ENCODE measurements at regions not wholly inside any gene's neighbourhood (a gene's known extent, or its start where the extent isn't known, plus 50 kb on each side); places are given as distances from the start of the nearest gene placed in this dataset.

- TF ChIP-seq, protein P1, sequence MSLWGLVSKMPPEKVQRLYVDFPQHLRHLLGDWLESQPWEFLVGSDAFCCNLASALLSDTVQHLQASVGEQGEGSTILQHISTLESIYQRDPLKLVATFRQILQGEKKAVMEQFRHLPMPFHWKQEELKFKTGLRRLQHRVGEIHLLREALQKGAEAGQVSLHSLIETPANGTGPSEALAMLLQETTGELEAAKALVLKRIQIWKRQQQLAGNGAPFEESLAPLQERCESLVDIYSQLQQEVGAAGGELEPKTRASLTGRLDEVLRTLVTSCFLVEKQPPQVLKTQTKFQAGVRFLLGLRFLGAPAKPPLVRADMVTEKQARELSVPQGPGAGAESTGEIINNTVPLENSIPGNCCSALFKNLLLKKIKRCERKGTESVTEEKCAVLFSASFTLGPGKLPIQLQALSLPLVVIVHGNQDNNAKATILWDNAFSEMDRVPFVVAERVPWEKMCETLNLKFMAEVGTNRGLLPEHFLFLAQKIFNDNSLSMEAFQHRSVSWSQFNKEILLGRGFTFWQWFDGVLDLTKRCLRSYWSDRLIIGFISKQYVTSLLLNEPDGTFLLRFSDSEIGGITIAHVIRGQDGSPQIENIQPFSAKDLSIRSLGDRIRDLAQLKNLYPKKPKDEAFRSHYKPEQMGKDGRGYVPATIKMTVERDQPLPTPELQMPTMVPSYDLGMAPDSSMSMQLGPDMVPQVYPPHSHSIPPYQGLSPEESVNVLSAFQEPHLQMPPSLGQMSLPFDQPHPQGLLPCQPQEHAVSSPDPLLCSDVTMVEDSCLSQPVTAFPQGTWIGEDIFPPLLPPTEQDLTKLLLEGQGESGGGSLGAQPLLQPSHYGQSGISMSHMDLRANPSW (CRISPR knock-in tag; IDR thresholded peaks at IDR 0.05) = no peak
- TF ChIP-seq MAZ (CRISPR knock-in tag; conservative IDR thresholded peaks at IDR 0.05 in 1 of 2, IDR thresholded peaks at IDR 0.05 in 1 of 2) (no peak), CREB3L1 (IDR thresholded peaks at IDR 0.05; ENCODE audit: borderline replicate concordance, low read depth) (no peak), ADNP (tag; IDR thresholded peaks at IDR 0.05) (peak; percentile 59)
Measured at GRCh38 chr15:70179309-70179892, 81.7 kb upstream of the TLE3 start (continued).

DNA sequence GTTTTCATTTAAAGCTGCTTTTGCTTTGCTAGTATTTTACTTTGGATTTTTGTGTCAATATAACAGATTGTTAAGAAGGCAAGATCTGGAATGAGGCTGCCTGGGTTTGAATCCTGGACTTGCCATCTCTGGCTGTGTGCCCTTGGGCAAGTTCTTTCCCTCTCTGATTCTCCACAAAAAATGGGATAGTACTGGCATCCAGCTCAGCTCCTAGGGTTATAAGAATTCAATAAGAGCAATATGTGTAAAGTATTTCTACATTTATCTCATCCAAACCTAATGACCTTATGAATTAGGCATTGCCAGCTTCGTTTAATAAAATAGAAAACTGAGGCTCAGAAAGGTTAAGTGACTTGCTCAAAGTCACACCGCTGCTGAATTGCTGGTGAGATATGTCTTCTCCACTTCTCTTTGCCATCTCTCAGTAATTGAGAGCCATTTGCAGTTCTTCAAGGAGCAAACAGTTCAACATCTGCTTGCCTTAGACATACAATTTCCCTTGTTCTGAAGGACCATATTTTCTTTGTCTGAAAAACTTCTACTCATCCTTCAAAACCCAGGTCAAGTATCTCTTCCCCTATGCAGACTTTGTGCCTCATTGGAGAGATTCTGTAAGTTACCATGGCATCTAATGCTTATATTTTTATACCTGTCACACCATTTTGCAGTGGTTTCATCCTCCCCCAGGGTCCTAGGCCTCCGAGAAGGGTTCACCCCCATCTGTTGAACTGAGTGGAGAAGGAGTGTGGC, 80.8 kb upstream of the TLE3 start:
- no peak overlapping the region for H3K4me3 ChIP-seq
- no peaks in the 10 kb centered on the region for H3K9me1 ChIP-seq (ENCODE audit: control insufficient read depth, insufficient read depth, low read length)
- POLR2A ChIA-PET = no interaction called here
- intact Hi-C loops (cut with micrococcal nuclease) = no loop called here
- ATAC-seq (no peak), DNase-seq (ENCODE audit: extremely low read depth in 1 of 4, low spot score in 3 of 4) (no peak), FAIRE-seq (no peak)
- WGBS (ENCODE audit: insufficient coverage, low coverage, missing lambda C conversion rate) = 2% methylated on average over 3 of the region's 3 CpGs
- peaks cover 0 to 2% of the 10 kb centered on the region in 2 experiments; a peak in 2 of 5 replicates for H3K4me1 ChIP-seq (replicated peaks in 1 of 2; ENCODE audit: control insufficient read depth in 2 of 2, insufficient read depth in 2 of 2, low read length in 2 of 2)
- H3K9ac ChIP-seq (ENCODE audit: insufficient read depth in 1 of 2, low read depth in 2 of 2, low read length in 2 of 2) = no peak overlapping the region
- no peak overlapping the region for H3K27ac ChIP-seq (ENCODE audit: extremely low read depth, low read depth, low read length)
- TF ChIP-seq FOXK2 (conservative IDR thresholded peaks at IDR 0.05 in 1 of 2, IDR thresholded peaks at IDR 0.05 in 1 of 2; ENCODE audit: low read depth in 2 of 2) = no peak
- TF ChIP-seq NFIX (CRISPR knock-in tag; IDR thresholded peaks at IDR 0.05; ENCODE audit: low read depth) = no peak
- TF ChIP-seq BRD9 (IDR thresholded peaks at IDR 0.05; ENCODE audit: low read depth, partially characterized antibody) = peak; percentile 81
- TF ChIP-seq RBM25 (IDR thresholded peaks at IDR 0.05; ENCODE audit: low read depth, low read length, severe bottlenecking) = peak; percentile 64
- in situ Hi-C loops (cut with MboI) = no loop called here
- CTCF ChIA-PET (ENCODE audit: low intra/inter-chr PET ratio) = no interaction called here
- no peaks in the 10 kb centered on the region for H3K79me2 ChIP-seq (ENCODE audit: control insufficient read depth, insufficient read depth, low read length)
- peaks cover 3% of the 10 kb centered on the region; the same call in 1 of the 2 replicates for H4K20me1 ChIP-seq (replicated peaks; ENCODE audit: control insufficient read depth, insufficient read depth, low read length)
- no TSS peak for BruUV-seq (replicated peaks)
- H2AFZ ChIP-seq (ENCODE audit: low read depth, low read length) = no peak overlapping the region
- H3K4me2 ChIP-seq (ENCODE audit: insufficient read depth, low read length) = no peak overlapping the region
- H3K9me3 ChIP-seq (replicated peaks; ENCODE audit: control insufficient read depth, insufficient read depth, low read depth, low read length) = no peaks in the 10 kb centered on the region
- H3K36me3 ChIP-seq (ENCODE audit: control insufficient read depth, insufficient read depth, low read length) = no peaks in the 10 kb centered on the region
- H3K27me3 ChIP-seq (ENCODE audit: control insufficient read depth in 2 of 2, insufficient read depth in 2 of 2, low read length in 2 of 2) = peaks cover 0 to 16% of the 10 kb centered on the region in 2 experiments; a peak in 2 of 5 replicates
